Activated gamma-delta T cell (primary cell): ENCODE measurements at regions not wholly inside any gene's neighbourhood (a gene's known extent, or its start where the extent isn't known, plus 50 kb on each side); places are given as distances from the start of the nearest gene placed in this dataset.

ENCODE experiments used
- DNase-seq: peaks from one replicate; lab custom pipeline; 2025; lab: John Stamatoyannopoulos, UW

DNA sequence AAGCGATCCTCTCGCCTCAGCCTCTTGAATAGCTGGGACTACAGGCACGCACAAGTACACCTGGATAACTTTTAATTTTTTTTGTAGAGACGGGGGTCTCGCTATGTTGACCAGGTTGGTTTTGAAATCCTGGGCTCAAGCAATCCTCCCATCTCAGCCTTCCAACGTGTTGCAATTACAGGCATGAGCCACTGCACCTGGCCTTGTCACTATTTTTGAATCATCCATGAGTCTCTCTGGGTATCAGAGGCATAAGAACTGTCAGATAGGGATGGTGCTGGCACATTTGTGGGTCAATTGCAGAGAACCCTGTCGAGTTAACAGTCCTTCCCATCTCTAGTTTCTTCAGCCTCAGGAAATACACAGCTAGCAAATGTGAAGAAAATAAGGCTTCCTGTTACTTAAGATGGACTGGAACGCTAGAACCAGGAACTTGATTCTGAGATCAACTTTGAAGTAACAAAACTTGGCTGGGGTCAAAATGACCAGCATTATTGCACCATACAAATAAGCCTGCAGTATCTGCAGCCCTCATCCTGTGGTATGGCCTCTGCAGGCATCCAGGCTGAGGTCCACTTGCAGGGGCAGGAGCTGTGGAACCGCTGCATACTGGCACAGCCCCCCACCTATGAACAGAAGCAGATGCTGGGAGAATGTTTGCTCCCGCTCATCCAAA is 124.3 kb upstream of the GADD45A start:
- no peak for DNase-seq

- no peak for DNase-seq
Observed at GRCh38 chr1:67561704-67562113, 123.3 kb upstream of the GADD45A start.

GRCh38 chr1:67563684-67564083 is 121.3 kb upstream of the GADD45A start:
- DNase-seq, result no peak

- DNase-seq, result no peak
Observed at GRCh38 chr1:67564193-67564592, 120.8 kb upstream of the GADD45A start.

GRCh38 chr1:67566803-67567377 is 118.1 kb upstream of the GADD45A start:
- DNase-seq, result no peak

- DNase-seq, result no peak
Observed at GRCh38 chr1:67570486-67571143, 114.4 kb upstream of the GADD45A start.

DNA sequence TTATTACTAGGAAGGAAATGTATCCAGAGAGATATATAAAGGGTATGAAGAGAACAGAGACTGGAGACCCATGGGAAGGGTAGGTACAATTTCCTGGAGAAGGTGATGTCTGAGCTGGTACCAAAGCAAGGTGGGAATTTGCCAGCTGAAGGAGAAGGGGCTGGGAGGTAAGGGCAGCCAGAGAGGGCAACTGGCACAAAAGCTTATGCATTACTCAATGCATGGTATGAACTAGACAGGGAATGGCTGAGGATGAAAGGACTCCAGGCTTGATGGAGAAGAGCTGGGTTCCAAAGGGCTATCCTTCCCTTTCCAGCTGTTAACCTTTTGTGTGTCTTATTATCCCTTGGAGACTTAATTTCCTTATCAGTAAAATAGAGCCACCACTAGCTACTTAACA is 113.6 kb upstream of the GADD45A start:
- DNase-seq, result no peak

DNA sequence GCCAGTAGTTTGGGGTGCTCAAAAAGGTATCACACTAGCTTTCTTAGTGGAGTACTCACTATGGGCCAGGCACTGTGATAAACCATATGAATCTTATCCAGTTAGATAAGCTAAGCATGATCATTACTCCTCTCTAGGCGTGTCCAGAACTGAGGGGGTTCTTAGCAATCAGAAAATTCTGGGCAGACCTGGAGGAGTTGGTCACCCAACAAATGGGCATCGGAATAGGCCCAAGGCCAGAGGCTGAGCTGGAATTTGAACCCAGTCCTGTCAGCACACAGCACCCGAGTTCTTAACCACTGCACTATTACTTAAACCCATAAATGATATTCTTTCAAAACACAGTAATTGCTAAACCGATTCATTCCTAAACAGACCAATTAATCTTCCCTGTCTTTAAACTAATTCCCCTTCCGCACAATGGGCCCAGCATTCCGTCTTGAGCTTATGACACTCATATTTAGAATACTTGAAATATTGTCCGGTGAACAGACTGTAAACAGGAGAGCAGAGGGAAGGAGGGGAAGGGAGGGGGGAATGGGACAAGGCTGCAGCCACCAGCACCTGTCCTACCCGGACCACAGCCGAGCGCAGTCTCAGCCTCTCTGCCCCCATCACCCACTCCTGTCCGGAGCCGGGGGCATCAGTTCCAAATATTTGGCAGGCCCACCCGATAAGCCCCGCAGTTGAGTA is 113.0 kb upstream of the GADD45A start:
- DNase-seq, result no peak

DNA sequence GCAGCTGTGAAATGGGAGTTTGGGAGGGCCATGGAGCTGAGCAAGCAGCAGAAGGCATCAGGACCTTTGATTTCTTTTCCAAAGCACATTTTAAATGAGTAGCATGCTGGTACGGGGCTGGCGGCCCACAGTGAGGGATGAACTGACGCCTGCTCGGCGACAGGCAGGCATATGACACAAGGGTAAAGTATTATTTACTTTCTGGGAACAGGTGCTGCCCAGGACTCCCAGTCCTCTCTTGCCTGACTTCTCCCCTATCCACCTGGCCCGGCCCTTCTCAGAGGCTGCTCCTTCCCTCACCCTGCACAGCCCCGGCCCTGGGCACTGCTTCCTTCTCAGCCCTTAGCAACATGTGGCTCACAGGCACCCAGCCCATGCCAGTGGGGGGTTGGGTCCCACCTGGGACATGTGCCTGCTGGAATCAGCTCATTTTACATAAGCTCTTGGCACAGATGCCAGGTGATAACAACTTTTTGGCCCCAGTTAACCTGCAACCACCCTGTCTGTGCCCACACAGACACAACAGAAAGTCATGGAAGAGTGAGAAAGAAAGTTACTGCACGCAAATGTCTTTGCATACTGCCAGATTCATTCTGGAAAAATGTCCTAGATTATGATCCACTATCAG is 112.3 kb upstream of the GADD45A start:
- no peak for DNase-seq

DNA sequence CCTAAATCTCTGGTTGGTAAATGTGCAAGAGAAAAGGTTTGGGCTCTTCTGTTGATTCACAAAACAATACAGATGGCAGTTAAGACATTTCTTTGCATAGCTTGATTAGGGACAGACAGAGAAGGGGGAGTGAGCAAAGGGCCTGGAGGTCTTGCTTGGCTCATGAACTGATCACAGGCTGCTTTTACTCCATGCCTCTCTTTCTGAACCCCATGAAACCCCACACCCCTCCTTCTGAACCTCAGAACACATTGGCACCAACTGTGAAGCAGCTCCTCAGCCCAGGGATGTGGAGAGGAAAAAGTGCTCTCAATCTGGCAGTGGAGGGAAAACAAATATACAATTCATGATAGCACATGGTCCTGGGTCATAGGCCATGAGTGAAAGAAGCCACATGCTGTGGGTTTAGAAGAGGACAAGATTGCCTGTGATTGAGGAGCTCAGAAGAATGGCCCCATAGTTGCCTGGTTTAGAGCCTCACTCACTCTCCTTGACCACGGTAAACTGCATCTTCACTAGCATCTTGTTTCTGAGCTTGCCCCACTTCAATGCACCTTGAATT is 111.6 kb upstream of the GADD45A start:
- DNase-seq, result no peak

DNA sequence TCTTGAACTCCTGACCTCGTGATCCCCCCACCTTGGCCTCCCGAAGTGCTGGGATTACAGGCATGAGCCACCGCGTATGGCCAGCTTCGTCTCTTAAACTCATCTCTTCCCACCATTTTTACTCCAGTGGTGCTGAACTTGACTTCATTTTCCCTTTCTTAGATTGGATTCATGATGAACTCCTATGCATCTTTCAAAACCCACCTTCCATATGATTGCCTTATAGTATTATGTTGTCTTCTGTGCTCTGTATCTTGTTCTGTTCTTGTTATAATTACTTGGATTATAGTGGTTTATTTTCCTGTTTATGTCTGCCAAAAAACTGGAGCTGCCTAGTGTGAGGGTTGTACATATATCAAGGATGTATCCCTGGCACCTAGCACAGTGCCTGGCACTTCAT is 110.8 kb upstream of the GADD45A start:
- no peak for DNase-seq

- no peak for DNase-seq
Observed at GRCh38 chr1:67575861-67576260, 109.1 kb upstream of the GADD45A start.

DNA sequence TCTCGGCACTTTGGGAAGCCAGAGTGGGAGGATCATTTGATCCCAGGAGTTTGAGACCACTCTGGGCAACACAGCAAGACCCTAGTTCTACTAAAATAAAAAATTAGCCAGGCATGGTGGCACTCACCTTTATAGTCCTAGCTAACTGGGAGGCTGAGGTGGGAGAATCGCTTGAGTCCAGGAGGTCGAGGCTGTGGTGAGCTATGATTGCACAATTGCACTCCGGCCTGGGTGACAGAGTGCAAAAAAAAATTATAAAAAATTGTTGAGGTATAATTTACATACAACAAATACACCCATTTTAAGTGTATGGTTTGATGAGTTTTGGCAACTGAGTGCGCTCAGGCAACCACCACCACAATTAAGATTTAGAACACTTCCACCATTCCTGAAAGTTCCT is 108.5 kb upstream of the GADD45A start:
- no peak for DNase-seq

GRCh38 chr1:67577646-67578045 is 107.4 kb upstream of the GADD45A start:
- DNase-seq, result no peak

GRCh38 chr1:67578397-67579020 is 106.5 kb upstream of the GADD45A start:
- DNase-seq, result no peak

DNA sequence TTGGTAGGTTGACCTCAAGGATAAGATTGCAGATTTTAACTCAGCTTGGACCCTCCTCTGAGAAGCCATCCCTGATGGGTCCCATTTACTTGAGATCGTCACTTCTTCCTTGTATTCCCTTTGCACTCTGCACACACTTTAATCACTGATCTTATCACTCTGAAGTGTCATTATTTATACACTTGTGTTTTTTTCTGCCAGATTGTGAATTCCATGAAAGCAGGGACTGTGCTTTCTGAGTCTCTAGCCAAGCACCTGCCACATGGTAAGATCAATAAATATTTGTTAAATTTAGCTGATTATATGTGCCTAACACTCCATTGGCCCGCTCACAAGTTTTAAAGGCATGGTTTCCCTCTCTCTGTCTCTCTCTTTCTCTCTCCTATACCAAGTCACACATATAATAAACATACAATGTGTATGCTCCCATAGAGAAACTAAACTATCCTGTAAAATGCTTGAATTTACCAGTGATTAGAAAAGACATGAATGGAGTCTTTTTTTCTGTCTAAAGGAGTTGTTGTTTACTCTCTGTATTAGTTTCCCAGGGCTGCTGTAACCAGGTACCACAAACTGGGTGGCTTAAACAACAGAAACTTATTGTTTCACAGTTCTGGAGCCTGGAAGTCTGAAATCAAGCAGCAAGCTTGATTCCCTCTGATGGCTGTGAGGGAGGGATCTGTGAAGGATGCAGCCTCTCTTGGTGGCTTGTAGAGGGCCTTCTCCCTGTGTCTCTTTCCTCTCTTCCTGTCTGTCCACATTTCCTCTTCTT is 105.2 kb upstream of the GADD45A start:
- no peak for DNase-seq

GRCh38 chr1:67580691-67581403 is 104.2 kb upstream of the GADD45A start:
- DNase-seq, result no peak

DNA sequence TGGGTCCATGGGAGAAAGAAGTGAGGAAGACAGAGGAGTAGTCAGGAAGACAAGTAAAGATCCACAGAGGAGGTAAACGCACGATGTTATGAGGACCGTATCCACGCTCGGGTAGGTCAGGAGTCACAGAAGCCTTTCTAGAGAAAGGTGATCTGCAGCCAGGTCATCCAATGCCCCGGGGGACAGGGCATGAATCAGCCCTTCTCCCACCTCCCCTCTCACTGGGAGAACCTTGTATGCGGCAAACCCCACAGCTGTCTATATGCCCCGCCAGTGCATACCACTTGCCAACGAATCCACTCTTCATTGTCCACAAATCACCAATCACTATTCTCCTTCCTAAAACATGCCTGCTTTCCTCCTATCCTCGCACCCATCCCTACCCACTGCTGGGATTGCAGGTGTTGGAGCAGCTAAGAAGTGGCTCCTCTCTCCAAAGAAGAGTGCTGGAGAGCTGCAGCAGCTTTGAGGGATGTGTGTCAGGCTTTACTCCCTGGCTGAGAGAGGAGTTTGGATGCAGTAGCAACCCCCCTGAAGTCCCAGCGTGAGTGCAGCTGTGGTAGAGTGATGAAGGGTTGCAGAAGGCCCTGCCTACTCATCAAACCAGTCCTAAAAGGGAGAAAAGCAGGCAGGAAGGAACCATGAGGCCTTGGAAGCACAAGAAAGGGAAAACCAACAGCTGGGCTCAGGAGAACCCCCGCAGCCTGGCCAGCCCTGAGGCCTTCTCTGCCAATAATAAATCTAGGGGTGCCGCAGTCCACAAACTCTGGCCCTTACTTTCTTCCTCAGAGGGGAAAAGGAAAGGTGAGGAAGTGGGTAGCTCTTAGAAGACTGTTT is 102.2 kb upstream of the GADD45A start:
- DNase-seq, result no peak

- no peak for DNase-seq
Observed at GRCh38 chr1:67583462-67583950, 101.5 kb upstream of the GADD45A start.
